Fibroblast of pulmonary artery (primary cell): ENCODE measurements at regions not wholly inside any gene's neighbourhood (a gene's known extent, or its start where the extent isn't known, plus 50 kb on each side); places are given as distances from the start of the nearest gene placed in this dataset.

Source experiments
- DNase-seq: peaks from one replicate; pipeline ENCODE4 v3.0.0-alpha.2; 2010; ENCODE audit warnings: low read depth
- H3K4me3 ChIP-seq: replicated peaks from 2 replicates; pipeline ENCODE4 v1.5.1; 2011; ENCODE audit warnings: low read depth, mild to moderate bottlenecking, control low read depth, low read length, moderate library complexity
- CTCF ChIP-seq: IDR thresholded peaks from 2 replicates; pipeline ENCODE4 v1.5.1; 2011; ENCODE audit warnings: mild to moderate bottlenecking, control low read depth, low read length, inconsistent platforms; ENCODE audit errors: missing control alignments

DNA sequence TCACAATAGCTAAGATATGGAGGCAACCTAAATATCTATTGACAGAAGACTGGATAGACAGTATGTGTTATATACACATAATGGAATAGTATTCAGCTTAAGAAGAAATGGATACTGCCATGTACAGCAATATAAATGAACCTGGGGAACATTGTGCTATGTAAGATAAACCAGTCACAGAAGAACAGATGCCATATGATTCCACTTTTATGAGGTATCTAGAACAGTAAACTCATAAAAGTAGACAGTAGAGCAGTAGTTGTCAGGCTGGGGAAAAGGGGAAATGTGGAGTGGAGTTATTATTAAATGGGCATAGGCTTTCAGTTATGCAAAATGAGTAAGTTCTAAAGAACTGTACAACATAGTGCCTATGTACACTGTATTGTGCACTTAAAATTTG lies 1055.7 kb upstream of the TMEFF2 start:
- no peak overlapping the region for H3K4me3 ChIP-seq
- no peak for DNase-seq
- TF ChIP-seq CTCF: no peak

GRCh38 chr2:193240752-193241151 lies 1046.0 kb upstream of the TMEFF2 start:
- DNase-seq: peak; percentile 2
- no peak overlapping the region for H3K4me3 ChIP-seq

DNA sequence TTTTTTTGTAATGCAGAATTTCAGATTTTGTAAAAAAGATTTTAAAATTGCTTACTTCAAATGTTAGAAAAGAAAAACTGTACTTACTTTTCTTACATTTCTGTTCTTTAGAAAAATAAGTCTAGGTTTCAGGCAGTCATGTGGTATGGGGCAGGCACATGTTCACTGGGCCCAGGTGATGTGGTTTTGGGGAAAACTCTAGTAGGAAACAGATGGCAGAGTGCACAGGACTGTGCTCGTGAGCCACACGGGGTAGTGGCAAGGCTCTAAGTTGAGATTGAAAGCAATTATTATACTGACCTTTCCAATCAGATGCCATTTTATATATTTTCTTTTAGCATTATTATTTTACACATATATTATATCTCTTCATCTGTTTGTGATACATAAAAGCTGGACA lies 1036.9 kb upstream of the TMEFF2 start:
- no peak for DNase-seq
- no peak overlapping the region for H3K4me3 ChIP-seq
- no peak for TF ChIP-seq CTCF

More at GRCh38 chr2:193240752-193241151, 1046.0 kb upstream of the TMEFF2 start:
- peak; percentile 45 for TF ChIP-seq CTCF

- DNase-seq: no peak
- no peak for TF ChIP-seq CTCF
- H3K4me3 ChIP-seq: no peak overlapping the region
Observed at GRCh38 chr2:193228276-193228675, 1033.5 kb upstream of the TMEFF2 start.

- no peak for DNase-seq
- no peak for TF ChIP-seq CTCF
Observed at GRCh38 chr2:193222454-193222853, 1027.7 kb upstream of the TMEFF2 start.

DNA sequence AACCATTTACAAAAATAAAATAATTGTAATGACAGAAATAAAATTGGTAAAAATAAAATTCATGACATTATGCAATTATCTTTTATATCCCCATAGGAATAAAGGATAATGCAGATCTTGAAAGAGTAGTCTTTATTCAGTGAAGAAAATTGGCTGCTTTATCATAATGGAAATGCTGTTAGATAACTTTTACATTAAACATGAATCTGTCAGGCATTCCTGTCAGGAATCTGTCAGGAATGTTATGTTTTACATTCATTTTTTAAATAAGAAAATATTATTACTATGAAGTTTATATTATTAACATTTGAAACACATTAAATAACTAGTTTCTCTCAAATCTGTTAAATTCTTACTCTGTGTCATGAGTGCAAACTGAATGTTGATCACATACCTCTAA lies 1024.7 kb upstream of the TMEFF2 start:
- TF ChIP-seq CTCF: no peak
- DNase-seq: no peak
- H3K4me3 ChIP-seq: no peak overlapping the region

More at GRCh38 chr2:193222454-193222853, 1027.7 kb upstream of the TMEFF2 start:
- H3K4me3 ChIP-seq: no peak overlapping the region

DNA sequence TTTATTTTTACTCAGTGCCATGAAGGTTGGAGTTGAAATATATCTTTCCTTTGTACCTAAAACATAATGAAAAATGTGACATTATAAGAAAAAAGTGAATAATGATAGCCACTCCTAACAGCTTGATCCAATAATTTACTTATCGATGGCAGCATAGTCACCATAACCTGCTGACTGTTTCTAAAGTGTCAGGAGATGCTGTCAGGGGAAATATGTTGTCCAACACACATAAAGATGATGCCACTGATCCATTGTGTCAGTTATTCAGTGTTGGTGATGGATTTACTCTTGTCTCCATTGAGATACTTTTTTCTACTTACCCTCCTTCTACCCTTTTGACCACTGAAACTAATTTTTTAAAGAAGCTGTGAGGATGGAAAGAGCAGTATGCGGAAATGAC lies 1006.9 kb upstream of the TMEFF2 start:
- H3K4me3 ChIP-seq: no peak overlapping the region
- DNase-seq: no peak
- no peak for TF ChIP-seq CTCF
